ENCODE measurements at regions not wholly inside any gene's neighbourhood (a gene's known extent, or its start where the extent isn't known, plus 50 kb on each side); places are given as distances from the start of the nearest gene placed in this dataset.

DNA sequence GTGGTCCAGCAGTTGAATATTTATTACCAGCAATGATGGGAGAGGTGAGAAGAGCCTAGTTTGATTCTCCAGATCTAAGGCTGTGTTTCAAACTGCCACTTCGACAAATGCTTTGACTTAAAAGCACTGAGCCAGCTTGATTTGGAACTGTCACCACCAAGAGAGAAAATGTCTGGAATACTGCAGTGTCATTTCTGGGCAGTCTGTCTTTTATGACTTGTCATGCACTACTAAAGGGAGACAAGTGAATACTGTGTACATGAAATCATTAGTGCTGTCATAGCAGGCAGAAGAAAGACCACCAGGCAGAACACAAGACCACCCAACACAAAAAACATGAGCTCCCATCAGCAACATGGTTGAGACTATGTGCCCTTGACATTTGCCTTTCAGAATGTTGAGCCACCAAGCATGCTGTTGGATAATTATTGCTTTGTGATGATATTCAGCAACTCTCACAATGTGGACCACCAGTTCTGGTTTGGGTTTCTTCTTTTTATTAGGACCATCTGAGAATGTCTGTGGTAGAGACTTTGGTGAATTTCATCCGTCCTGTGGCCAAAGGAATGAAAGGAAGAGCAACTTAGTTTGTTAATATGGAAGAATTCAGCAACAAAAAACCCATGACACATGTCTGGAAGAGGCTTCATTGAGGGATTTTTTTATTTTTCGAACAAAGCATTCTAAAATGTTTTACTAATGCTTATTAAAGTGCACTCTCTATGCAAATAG lies 125.8 kb downstream of the NTMT2 start:
- H3K36me3 ChIP-seq = no peaks in the 10 kb centered on the region
- H3K9me3 ChIP-seq (ENCODE audit: low read depth) = no peaks in the 10 kb centered on the region
- no peak overlapping the region for H3K27ac ChIP-seq
- no peaks in the 10 kb centered on the region for H3K4me1 ChIP-seq (ENCODE audit: low read depth)
- no peaks in the 10 kb centered on the region for H3K27me3 ChIP-seq
- TF ChIP-seq, protein P1, sequence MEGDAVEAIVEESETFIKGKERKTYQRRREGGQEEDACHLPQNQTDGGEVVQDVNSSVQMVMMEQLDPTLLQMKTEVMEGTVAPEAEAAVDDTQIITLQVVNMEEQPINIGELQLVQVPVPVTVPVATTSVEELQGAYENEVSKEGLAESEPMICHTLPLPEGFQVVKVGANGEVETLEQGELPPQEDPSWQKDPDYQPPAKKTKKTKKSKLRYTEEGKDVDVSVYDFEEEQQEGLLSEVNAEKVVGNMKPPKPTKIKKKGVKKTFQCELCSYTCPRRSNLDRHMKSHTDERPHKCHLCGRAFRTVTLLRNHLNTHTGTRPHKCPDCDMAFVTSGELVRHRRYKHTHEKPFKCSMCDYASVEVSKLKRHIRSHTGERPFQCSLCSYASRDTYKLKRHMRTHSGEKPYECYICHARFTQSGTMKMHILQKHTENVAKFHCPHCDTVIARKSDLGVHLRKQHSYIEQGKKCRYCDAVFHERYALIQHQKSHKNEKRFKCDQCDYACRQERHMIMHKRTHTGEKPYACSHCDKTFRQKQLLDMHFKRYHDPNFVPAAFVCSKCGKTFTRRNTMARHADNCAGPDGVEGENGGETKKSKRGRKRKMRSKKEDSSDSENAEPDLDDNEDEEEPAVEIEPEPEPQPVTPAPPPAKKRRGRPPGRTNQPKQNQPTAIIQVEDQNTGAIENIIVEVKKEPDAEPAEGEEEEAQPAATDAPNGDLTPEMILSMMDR (IDR thresholded peaks at IDR 0.05; ENCODE audit: low read depth, low read length) = no peak
- DNase-seq (ENCODE audit: low read depth in 1 of 2, low spot score in 1 of 2) = peak in 1 of 2 donors; percentile 13
- H3K4me3 ChIP-seq = no peak overlapping the region

DNA sequence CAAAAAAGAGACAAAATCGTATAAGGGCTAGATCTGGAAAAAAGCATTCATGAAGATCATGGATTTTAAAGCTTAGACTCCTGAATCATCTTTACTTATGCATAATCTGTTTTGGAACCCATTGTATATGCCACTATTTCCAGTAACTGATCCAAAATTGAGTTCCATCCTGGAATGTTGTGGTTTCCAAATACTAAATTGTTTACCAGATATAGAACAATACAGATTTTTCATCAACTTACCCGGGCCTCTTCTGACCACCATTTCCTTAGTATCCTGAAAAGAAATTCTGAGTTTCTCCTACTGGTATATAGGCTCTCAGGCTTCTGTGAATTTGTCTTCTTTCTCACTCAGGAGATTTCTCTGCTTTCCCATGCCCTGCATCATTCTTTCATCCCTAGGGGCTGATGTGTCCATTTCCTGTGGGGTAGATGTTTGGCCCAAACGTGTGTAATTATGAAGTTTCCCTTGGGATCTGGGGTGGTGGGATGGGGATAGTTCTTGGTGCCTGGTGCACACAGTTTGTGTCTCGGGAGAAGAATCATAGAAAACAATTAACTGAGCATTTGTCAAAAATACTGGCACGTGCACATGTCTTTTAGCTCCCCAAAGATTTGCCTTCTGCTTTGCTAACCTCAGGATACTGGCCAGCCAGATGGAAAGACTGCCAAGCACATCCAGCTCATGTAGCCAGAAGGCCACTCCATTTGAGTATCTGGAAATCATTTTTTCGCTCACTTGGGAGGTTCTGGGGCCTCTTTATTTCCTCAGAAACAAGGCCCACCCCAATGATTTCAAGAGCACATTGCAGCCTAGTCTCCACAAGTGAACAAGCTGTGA lies 127.8 kb downstream of the NTMT2 start:
- Histone ChIP-seq H3K4me1 (ENCODE audit: low read depth) (no peaks in the 10 kb centered on the region), H3K27me3 (no peaks in the 10 kb centered on the region), H3K36me3 (no peaks in the 10 kb centered on the region), H3K9me3 (ENCODE audit: low read depth) (no peaks in the 10 kb centered on the region), H3K4me3 (no peak overlapping the region), H3K27ac (no peak overlapping the region)
- TF ChIP-seq, protein P1 (IDR thresholded peaks at IDR 0.05; ENCODE audit: low read depth, low read length) = no peak
- peak in 1 of 2 donors; percentile 3 for DNase-seq (ENCODE audit: low read depth in 1 of 2, low spot score in 1 of 2)

DNA sequence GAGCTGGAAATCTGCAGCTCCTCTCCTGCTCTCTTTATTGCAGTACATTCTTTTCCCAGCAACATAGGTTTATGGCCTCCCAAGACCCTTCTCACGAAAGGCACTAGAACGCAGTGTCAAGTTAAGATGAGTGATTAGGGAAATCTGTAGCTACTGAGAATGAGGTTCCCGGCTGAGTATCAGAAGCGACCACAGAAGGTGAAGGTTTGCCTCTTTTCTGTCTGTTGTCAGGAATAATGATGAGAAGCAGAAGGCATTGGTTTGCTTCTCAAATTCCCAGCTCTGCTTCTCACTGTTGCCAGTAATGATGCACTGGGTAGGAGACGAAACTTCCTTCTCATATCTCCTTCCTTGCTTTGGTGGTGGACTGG lies 128.4 kb downstream of the NTMT2 start:
- Histone ChIP-seq H3K27ac (no peak overlapping the region), H3K4me1 (ENCODE audit: low read depth) (no peaks in the 10 kb centered on the region), H3K4me3 (no peak overlapping the region), H3K27me3 (no peaks in the 10 kb centered on the region), H3K9me3 (ENCODE audit: low read depth) (no peaks in the 10 kb centered on the region), H3K36me3 (no peaks in the 10 kb centered on the region)
- DNase-seq (ENCODE audit: low read depth in 1 of 2, low spot score in 1 of 2) = no peak
- TF ChIP-seq, protein P1 (IDR thresholded peaks at IDR 0.05; ENCODE audit: low read depth, low read length) = no peak

DNA sequence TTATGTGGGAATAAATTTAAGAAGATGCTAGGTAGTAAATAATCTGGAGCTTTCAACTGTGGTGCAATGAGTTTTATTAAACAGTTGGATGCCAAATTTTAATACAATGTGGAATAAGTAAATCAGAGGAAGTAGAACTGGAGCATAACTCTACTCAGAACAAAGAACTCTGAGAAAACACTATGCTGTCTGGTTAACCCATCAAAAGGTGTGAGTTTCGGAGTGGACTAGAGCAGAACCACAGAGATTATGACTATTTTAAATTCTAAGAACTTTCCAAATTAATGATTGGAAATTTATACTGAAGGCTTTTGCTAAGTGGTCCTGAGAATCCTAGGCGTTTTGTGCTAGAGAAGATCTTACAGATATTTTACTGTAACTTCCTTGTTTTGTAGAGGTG lies 132.2 kb downstream of the NTMT2 start:
- no peaks in the 10 kb centered on the region for H3K4me1 ChIP-seq (ENCODE audit: low read depth)
- TF ChIP-seq, protein P1 (IDR thresholded peaks at IDR 0.05; ENCODE audit: low read depth, low read length) = no peak
- no peak overlapping the region for H3K4me3 ChIP-seq
- no peak overlapping the region for H3K27ac ChIP-seq
- H3K9me3 ChIP-seq (ENCODE audit: low read depth) = no peaks in the 10 kb centered on the region
- no peaks in the 10 kb centered on the region for H3K36me3 ChIP-seq
- no peak for DNase-seq (ENCODE audit: low read depth in 1 of 2, low spot score in 1 of 2)
- H3K27me3 ChIP-seq = no peaks in the 10 kb centered on the region

DNA sequence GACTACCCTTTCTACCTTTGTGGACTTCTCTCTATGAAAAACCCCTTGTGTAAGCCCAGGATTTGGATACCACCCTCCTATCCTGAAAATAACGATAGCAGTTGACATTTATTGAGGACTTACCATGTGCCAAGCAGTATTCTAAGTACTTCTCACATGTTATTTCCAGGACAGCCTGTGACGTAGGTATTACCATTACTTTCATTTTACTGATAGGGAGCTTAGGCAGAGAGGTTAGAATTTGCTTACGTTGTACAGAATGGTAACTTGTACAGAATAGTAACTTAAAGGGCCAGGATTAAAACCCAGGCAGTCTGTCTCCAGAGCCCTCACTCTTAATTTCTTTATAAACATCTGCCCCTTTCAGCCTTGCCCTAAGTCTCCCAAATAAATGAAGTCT lies 138.3 kb downstream of the NTMT2 start:
- Histone ChIP-seq H3K4me1 (ENCODE audit: low read depth) (no peaks in the 10 kb centered on the region), H3K27ac (no peak overlapping the region), H3K4me3 (no peak overlapping the region), H3K27me3 (no peaks in the 10 kb centered on the region), H3K36me3 (no peaks in the 10 kb centered on the region), H3K9me3 (ENCODE audit: low read depth) (no peaks in the 10 kb centered on the region)
- TF ChIP-seq, protein P1 (IDR thresholded peaks at IDR 0.05; ENCODE audit: low read depth, low read length) = no peak
- DNase-seq (ENCODE audit: low read depth in 1 of 2, low spot score in 1 of 2) = no peak

Measured in cardiac muscle cell (in vitro differentiated cells and primary cell).